Smooth muscle cell (in vitro differentiated cells): ENCODE measurements at regions not wholly inside any gene's neighbourhood (a gene's known extent, or its start where the extent isn't known, plus 50 kb on each side); places are given as distances from the start of the nearest gene placed in this dataset.

Experiments
- DNase-seq: peaks from one replicate; lab custom pipeline; 2025; ENCODE audit not compliant: unreplicated experiment; lab: John Stamatoyannopoulos, UW
- H2AFZ ChIP-seq: fragments of 200-600 bp; sonication (generic); 2 replicates; pipeline ENCODE4 v1.6.0; 2016; ENCODE audit warnings: antibody characterized with exemption, low read depth, mild to moderate bottlenecking
- H3F3A ChIP-seq: fragments of 200-600 bp; sonication (generic); 2 replicates; pipeline ENCODE4 v1.6.0; 2017; ENCODE audit warnings: antibody characterized with exemption, low read depth
- H3K27ac ChIP-seq: fragments of 200-600 bp; sonication (generic); 2 replicates; pipeline ENCODE4 v1.5.1; 2016; ENCODE audit warnings: low read depth, mild to moderate bottlenecking
- H3K27me3 ChIP-seq: fragments of 200-600 bp; sonication (generic); 2 replicates; pipeline ENCODE4 v1.6.1; 2016; ENCODE audit warnings: low read depth, mild to moderate bottlenecking
- H3K36me3 ChIP-seq: fragments of 200-600 bp; sonication (generic); 2 replicates; pipeline ENCODE4 v1.5.1; 2016; ENCODE audit warnings: low read depth
- H3K4me1 ChIP-seq: fragments of 200-600 bp; sonication (generic); 2 replicates; pipeline ENCODE4 v1.5.1; 2016; ENCODE audit warnings: low read depth
- H3K4me2 ChIP-seq: fragments of 200-600 bp; sonication (generic); 2 replicates; pipeline ENCODE4 v1.6.0; 2016; ENCODE audit warnings: mild to moderate bottlenecking
- H3K4me3 ChIP-seq: fragments of 200-600 bp; sonication (generic); 2 replicates; pipeline ENCODE4 v1.5.1; 2016; ENCODE audit warnings: mild to moderate bottlenecking
- H3K79me2 ChIP-seq: fragments of 200-600 bp; sonication (generic); 2 replicates; pipeline ENCODE4 v1.6.0; 2016; ENCODE audit warnings: low read depth, mild to moderate bottlenecking
- H3K9ac ChIP-seq: fragments of 200-600 bp; sonication (generic); 2 replicates; pipeline ENCODE4 v1.6.0; 2016; ENCODE audit warnings: low read depth
- H3K9me3 ChIP-seq: fragments of 200-600 bp; sonication (generic); replicated peaks from 2 replicates; pipeline ENCODE4 v1.5.1; 2016; ENCODE audit warnings: low read depth
- H4K20me1 ChIP-seq: fragments of 200-600 bp; sonication (generic); 2 replicates; pipeline ENCODE4 v1.6.0; 2016; ENCODE audit warnings: low read depth
- CTCF ChIP-seq: fragments of 200-600 bp; sonication (generic); IDR thresholded peaks from 2 replicates; pipeline ENCODE4 v1.5.1; 2017; ENCODE audit warnings: borderline replicate concordance, mild to moderate bottlenecking, antibody characterized with exemption; ENCODE audit not compliant: insufficient read depth, poor library complexity, severe bottlenecking
- WGBS: methylation state at CpG from one replicate; pipeline ENCODE4 v1.1.7; 2016; ENCODE audit warnings: low lambda C conversion rate; 5-methylcytosine and 5-hydroxymethylcytosine counted together

GRCh38 chr17:79479876-79480275, 131.0 kb downstream of the RBFOX3 start:
- H2AFZ ChIP-seq: no peak overlapping the region
- H3K79me2 ChIP-seq: no peaks in the 10 kb centered on the region
- no peak overlapping the region for H3K9ac ChIP-seq
- H4K20me1 ChIP-seq: no peaks in the 10 kb centered on the region
- H3K36me3 ChIP-seq: no peaks in the 10 kb centered on the region
- H3K4me1 ChIP-seq: no peaks in the 10 kb centered on the region
- peaks cover 41% of the 10 kb centered on the region for H3K27me3 ChIP-seq
- WGBS: 88% methylated on average over 10 of the region's 10 CpGs
- no peak overlapping the region for H3K4me2 ChIP-seq
- H3K27ac ChIP-seq: no peak overlapping the region
- no peak for TF ChIP-seq CTCF
- H3F3A ChIP-seq: no peaks in the 10 kb centered on the region
- H3K9me3 ChIP-seq: no peaks in the 10 kb centered on the region
- DNase-seq: no peak
- no peak overlapping the region for H3K4me3 ChIP-seq

DNA sequence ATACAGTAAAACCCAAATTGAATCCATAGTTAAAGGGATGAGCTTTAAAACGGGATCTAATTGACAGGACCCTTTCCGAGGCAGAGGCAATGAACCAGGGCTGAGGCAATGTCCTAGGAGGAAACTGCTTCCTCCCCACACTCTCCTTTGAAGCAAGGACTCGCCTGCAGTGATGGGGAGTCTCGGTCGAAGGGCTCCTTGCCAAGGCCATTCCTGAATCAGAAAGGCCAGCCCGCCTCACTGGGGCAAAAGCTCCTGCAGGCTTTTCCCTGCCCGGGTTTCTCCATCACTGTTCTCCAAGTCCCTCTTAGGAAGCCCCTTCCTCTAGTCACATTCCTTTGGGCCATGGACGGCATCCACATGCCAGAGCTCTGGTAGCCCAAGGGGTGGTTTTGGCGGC, 132.0 kb downstream of the RBFOX3 start:
- DNase-seq: no peak
- no peaks in the 10 kb centered on the region for H3K79me2 ChIP-seq
- 81% methylated on average over 9 of the region's 9 CpGs for WGBS

GRCh38 chr17:79478051-79478461, 132.8 kb downstream of the RBFOX3 start:
- Histone ChIP-seq H3K4me1 (no peaks in the 10 kb centered on the region), H3K27ac (no peak overlapping the region), H3K9me3 (no peaks in the 10 kb centered on the region), H2AFZ (no peak overlapping the region), H4K20me1 (no peaks in the 10 kb centered on the region), H3K27me3 (peaks cover 38% of the 10 kb centered on the region), H3K9ac (no peak overlapping the region), H3F3A (no peaks in the 10 kb centered on the region), H3K79me2 (no peaks in the 10 kb centered on the region), H3K4me3 (no peak overlapping the region), H3K4me2 (no peak overlapping the region), H3K36me3 (no peaks in the 10 kb centered on the region)
- 92% methylated on average over 22 of the region's 22 CpGs for WGBS
- no peak for TF ChIP-seq CTCF
- DNase-seq: no peak

More for the DNA sequence above, 132.0 kb downstream of the RBFOX3 start:
- no peak overlapping the region for H3K4me3 ChIP-seq
- peaks cover 38% of the 10 kb centered on the region for H3K27me3 ChIP-seq
- no peak overlapping the region for H3K4me2 ChIP-seq
- H3K36me3 ChIP-seq: no peaks in the 10 kb centered on the region
- H3F3A ChIP-seq: no peaks in the 10 kb centered on the region
- H3K4me1 ChIP-seq: no peaks in the 10 kb centered on the region
- H4K20me1 ChIP-seq: no peaks in the 10 kb centered on the region
- no peaks in the 10 kb centered on the region for H3K9me3 ChIP-seq
- no peak overlapping the region for H2AFZ ChIP-seq
- no peak overlapping the region for H3K9ac ChIP-seq
- no peak for TF ChIP-seq CTCF
- no peak overlapping the region for H3K27ac ChIP-seq

DNA sequence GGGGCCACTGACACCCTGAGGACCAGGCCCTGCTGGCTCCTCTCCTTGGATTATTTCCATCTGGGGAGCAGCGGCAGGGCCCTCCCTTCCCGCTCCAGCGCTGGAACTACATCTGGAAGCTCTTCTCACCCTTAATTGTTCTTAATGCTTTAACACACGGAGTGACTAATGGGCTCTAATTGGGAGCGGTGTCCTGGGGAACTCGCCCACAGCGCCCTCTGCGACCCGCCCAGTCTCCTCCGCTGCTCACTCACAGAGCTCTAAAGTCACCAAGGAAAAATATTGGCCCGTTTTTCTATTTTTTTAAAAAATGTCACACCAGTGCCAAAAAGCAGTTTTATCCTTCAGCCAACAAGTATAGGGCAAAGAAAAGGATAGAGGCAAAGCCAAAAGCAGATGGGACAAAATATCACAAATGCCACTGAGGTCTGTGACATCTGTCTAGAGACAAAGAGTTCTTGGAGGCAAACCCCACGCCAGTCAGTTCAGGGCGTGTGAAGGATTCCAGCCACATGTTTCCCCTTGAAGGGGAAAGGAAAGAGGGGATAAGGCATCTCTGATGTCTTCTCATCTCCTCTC, 134.7 kb downstream of the RBFOX3 start:
- H3K9me3 ChIP-seq: no peaks in the 10 kb centered on the region
- no peak for TF ChIP-seq CTCF
- no peak overlapping the region for H2AFZ ChIP-seq
- H3F3A ChIP-seq: no peaks in the 10 kb centered on the region
- no peaks in the 10 kb centered on the region for H3K4me1 ChIP-seq
- no peak overlapping the region for H3K27ac ChIP-seq
- 45% methylated on average over 13 of the region's 13 CpGs for WGBS
- H3K27me3 ChIP-seq: peaks cover 34% of the 10 kb centered on the region
- no peaks in the 10 kb centered on the region for H3K79me2 ChIP-seq
- no peak for DNase-seq
- H4K20me1 ChIP-seq: no peaks in the 10 kb centered on the region
- H3K9ac ChIP-seq: no peak overlapping the region
- no peak overlapping the region for H3K4me3 ChIP-seq
- H3K4me2 ChIP-seq: no peak overlapping the region
- H3K36me3 ChIP-seq: no peaks in the 10 kb centered on the region
